ENCODE measurements at regions not wholly inside any gene's neighbourhood (a gene's known extent, or its start where the extent isn't known, plus 50 kb on each side); places are given as distances from the start of the nearest gene placed in this dataset.
A peak's percentile ranks its signal among the peaks of the same experiment; 100 is the strongest.
"Not testable (repeated sequence)": the region's sequence is repeated elsewhere in the genome, so short reads cannot be mapped to it uniquely, and the experiment has no call there.

DNA sequence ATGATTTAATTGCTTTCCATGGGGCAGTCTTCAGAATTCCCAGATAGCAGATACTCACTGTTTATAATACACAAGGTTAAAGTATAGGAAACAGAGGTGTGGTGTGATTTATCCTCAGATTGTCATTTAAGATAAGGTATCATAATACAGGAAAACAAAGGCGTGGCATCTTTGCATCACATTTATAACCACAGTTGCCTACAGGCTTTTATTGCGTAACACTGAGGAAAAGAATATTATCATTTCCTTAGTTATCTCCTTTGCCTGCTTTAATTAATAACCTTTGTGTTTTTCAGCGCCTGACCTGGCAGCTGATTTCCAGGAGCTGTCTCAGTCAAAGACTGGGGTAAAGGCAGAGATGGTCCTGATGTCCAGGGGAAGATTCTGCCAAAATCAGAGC, 68.8 kb downstream of the SSX7 start:
- TF ChIP-seq, protein P1, sequence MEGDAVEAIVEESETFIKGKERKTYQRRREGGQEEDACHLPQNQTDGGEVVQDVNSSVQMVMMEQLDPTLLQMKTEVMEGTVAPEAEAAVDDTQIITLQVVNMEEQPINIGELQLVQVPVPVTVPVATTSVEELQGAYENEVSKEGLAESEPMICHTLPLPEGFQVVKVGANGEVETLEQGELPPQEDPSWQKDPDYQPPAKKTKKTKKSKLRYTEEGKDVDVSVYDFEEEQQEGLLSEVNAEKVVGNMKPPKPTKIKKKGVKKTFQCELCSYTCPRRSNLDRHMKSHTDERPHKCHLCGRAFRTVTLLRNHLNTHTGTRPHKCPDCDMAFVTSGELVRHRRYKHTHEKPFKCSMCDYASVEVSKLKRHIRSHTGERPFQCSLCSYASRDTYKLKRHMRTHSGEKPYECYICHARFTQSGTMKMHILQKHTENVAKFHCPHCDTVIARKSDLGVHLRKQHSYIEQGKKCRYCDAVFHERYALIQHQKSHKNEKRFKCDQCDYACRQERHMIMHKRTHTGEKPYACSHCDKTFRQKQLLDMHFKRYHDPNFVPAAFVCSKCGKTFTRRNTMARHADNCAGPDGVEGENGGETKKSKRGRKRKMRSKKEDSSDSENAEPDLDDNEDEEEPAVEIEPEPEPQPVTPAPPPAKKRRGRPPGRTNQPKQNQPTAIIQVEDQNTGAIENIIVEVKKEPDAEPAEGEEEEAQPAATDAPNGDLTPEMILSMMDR (IDR thresholded peaks at IDR 0.05) = no peak
- no peak for TF ChIP-seq ZFX (IDR thresholded peaks at IDR 0.05; ENCODE audit: borderline replicate concordance)
- no peak overlapping the region for H3K27ac ChIP-seq

- no peak overlapping the region for H3K27ac ChIP-seq
- TF ChIP-seq, protein P1 (IDR thresholded peaks at IDR 0.05) = no peak
- TF ChIP-seq ZFX (IDR thresholded peaks at IDR 0.05; ENCODE audit: borderline replicate concordance) = no peak
Observed at GRCh38 chrX:52577464-52578173, 60.8 kb upstream of the XAGE1B start.

DNA sequence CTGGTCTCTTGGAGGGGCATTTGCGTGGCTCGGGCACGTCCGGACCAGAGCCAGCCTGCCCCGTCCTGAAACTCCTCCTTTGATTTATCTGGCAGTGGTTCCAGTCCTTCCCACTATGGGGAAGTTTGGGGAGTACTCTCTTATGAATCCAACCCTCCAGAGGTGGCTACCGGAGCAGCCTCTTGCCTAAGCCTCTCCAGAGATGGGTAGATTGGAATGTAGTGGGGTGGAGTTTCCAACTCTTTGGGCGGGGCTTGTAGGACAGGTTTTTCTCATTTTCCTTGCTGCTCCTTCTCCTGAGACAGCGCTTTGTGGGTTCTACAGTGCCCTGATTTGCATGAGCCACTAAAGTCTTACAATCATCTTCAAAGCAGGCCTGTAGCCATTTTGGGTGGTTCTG, 60.1 kb upstream of the XAGE1B start:
- no peak for TF ChIP-seq ZFX (IDR thresholded peaks at IDR 0.05; ENCODE audit: borderline replicate concordance)
- TF ChIP-seq, protein P1 (IDR thresholded peaks at IDR 0.05) = no peak
- no peak overlapping the region for H3K27ac ChIP-seq

DNA sequence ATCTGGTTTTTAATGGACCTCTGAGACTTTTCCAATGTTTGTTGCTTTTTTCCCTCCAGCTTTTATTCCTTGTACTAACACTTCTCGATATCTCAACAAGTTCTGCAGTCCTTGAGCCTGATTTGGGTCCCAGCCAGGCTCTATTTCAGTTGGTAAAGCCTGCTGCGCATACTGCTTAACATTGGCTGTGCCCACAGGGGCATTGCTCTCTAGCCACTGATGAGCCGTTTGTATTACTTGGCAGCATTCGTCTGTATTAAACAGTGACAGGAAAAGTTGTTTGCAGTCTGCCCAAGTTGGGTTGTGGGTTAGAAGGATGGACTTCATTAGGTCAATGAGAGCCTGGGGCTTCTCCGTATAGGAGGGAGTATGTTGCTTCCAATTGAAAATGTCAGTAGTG, 59.6 kb upstream of the XAGE1B start:
- no peak overlapping the region for H3K27ac ChIP-seq
- TF ChIP-seq, protein P1 (IDR thresholded peaks at IDR 0.05) = no peak
- no peak for TF ChIP-seq ZFX (IDR thresholded peaks at IDR 0.05; ENCODE audit: borderline replicate concordance)

DNA sequence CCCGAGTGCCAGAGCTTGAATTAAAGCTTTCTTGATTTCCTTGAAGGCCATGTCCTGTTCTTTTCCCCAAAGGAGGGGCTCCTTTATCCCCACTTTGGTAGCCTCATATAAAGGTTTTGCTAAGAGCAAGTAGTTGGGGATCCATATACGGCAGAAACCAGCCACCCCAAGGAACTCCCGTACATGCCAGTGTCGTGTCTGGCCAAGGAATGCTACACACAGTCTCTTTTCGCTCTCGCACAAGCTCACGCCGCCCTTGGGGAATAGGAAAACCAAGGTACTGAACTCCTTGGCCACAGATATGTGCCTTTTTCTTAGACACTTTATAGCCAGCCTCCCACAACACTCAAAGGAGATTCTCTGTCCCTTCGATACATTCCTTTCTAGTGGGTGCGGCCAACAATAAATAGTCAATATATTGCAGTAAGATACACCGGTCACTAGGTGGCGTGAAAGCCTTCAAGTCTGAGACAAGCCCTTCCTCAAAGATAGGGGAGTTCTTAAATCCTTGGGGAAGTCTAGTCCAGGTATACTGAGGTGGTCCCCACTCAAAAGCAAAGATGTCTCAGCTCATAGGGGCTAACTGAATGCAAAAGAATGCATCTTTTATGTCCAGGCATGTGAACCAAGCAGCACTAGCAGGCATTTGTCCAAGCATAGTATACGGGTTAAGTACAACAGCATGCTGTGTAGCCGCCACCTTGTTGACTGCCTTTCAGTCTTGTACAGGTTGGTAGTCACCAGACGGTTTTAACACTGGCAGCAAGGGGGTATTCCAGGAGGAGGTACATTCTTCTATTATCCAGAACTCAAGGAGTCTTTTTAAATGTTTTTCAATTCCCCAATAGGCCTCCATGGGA, 57.8 kb upstream of the XAGE1B start:
- no peak for TF ChIP-seq ZFX (IDR thresholded peaks at IDR 0.05; ENCODE audit: borderline replicate concordance)
- TF ChIP-seq, protein P1 (IDR thresholded peaks at IDR 0.05) = peak; percentile 70
- no peak overlapping the region for H3K27ac ChIP-seq

- not testable (repeated sequence) for H3K27ac ChIP-seq
Observed at GRCh38 chrX:52568146-52568545, 51.3 kb upstream of the XAGE1B start.

Data from 22Rv1 (cell line).